ENCODE measurements at regions not wholly inside any gene's neighbourhood (a gene's known extent, or its start where the extent isn't known, plus 50 kb on each side); places are given as distances from the start of the nearest gene placed in this dataset.

DNA sequence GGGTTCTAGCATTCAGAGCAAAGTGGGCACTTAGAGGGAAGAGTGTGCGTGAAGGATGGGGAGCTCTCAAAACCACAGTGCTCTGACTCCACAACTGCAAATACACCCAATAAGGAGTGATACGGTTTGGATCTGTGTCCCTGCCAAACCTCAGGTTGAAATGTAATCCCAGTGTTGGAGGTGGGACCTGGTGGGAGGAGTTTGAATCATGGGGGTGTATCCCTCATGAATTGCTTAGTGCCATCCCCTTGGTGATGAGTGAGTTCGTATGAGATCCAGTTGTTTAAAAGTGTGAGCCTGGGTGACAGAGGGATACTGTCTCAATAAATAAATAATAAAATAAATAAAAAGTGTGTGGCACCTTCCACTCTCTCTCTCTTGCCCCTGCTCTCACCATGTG is 50.3 kb upstream of the CCDC85A start:
- 0 to 79% (median 42%) methylated on average over 1 to 3 of the region's 3 CpGs; no CpG with 5 or more reads in 4 of the 10 experiments for WGBS, 10 experiments
- Histone ChIP-seq H3K27ac (no peak overlapping the region), H3K4me3 (no peak overlapping the region), H3K4me1 (replicated peaks in 1 of 2) (peaks cover 3 to 4% of the 10 kb centered on the region in 2 donors)
- in situ Hi-C loops (cut with MboI; ENCODE audit: low pct_unique_long_range_greater_than_20kb in 2 of 9, low sequenced_read_pairs in 9 of 9, unreplicated experiment in 9 of 9): loop anchor here in 6 of 9 experiments (25.0 kb wide), 1 partner anchor 421 kb away; no protein-coding TSS in a partner anchor
- no peak for ATAC-seq (replicated peaks in 6 of 8)

DNA sequence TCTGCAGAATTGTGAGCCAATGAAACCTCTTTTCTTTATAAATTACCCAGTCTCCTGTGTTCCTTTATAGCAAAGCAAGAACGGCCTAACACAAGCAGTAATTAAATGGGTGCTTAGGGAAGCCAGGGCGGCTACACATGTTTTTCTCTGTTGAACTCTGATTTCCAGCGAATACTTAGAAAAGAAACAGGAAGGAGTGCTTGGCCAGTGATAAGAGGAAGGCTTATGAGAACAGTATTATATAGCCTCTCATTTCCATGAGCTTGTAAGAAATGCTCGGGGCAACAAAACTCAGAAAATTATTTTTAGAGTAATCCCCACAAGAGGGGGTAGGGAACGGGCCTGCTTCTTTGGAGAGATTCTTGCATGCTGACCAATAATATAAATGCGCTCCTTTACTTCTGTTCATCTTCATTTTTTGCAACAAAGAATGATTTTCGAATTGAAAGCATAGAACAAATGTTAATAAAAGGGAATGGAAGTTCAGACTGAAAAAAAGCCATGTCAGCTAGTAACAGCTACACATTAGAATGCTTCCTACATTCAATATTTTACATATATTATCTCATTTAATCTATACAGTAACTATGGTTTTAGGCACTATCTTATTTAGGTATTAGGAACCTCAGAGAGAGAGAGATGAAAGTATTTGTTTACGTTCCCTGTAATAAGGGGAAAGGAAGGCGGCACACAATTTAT is 49.7 kb upstream of the CCDC85A start:
- 26 to 88% (median 69%) methylated on average over 3 to 9 of the region's 9 CpGs for WGBS, 10 experiments
- Histone ChIP-seq H3K4me1 (replicated peaks in 1 of 2) (no peaks in the 10 kb centered on the region), H3K4me3 (no peak overlapping the region), H3K27ac (no peak overlapping the region)
- peak in 1 of 8 experiments; percentile 68 for ATAC-seq (replicated peaks in 6 of 8)
- in situ Hi-C loops (cut with MboI; ENCODE audit: low pct_unique_long_range_greater_than_20kb in 2 of 9, low sequenced_read_pairs in 9 of 9, unreplicated experiment in 9 of 9): loop anchor here in 6 of 9 experiments (25.0 kb wide), 1 partner anchor 422 kb away; no protein-coding TSS in a partner anchor

Measured in motor neuron (in vitro differentiated cells).